Fibroblast of lung (primary cell): ENCODE measurements at regions not wholly inside any gene's neighbourhood (a gene's known extent, or its start where the extent isn't known, plus 50 kb on each side); places are given as distances from the start of the nearest gene placed in this dataset.

Experiments used
- DNase-seq, 2 donors: peaks; one replicate each; pipeline versions ENCODE4 v3.0.0 to v3.0.0-alpha.2; 2010; ENCODE audit warnings: low read depth in 2 of 2
- H2AFZ ChIP-seq: 2 replicates; pipeline ENCODE4 v1.5.1; 2012; ENCODE audit warnings: low read length, control low read depth, inconsistent platforms
- H3K27ac ChIP-seq: 2 replicates; pipeline ENCODE4 v1.5.1; 2011; ENCODE audit warnings: low read length, control low read depth; ENCODE audit not compliant: insufficient read depth
- H3K27me3 ChIP-seq: 2 replicates; pipeline ENCODE4 v1.5.1; 2011; ENCODE audit warnings: mild to moderate bottlenecking, low read length; ENCODE audit not compliant: control insufficient read depth, insufficient read depth
- H3K36me3 ChIP-seq: 2 replicates; pipeline ENCODE4 v1.5.1; 2011; ENCODE audit warnings: low read length; ENCODE audit not compliant: control insufficient read depth, insufficient read depth
- H3K4me1 ChIP-seq: 2 replicates; pipeline ENCODE4 v1.5.1; 2011; ENCODE audit warnings: low read length; ENCODE audit not compliant: control insufficient read depth, insufficient read depth; ENCODE audit errors: extremely low read depth
- H3K4me2 ChIP-seq: 2 replicates; pipeline ENCODE4 v1.5.1; 2011; ENCODE audit warnings: low read length, control low read depth; ENCODE audit not compliant: insufficient read depth; ENCODE audit errors: extremely low read depth
- H3K4me3 ChIP-seq, 4 experiments: fragments of 200-600 bp in 1 of 4; sonication (generic) in 1 of 4; replicated peaks in 1 of 4; 2 replicates each; pipeline ENCODE4 v1.5.1; 2011 to 2016; ENCODE audit warnings: low read length in 4 of 4, low read depth in 3 of 4, mild to moderate bottlenecking in 3 of 4, control low read depth in 2 of 4, inconsistent platforms in 1 of 4, mixed read lengths in 1 of 4; ENCODE audit not compliant: insufficient read depth in 1 of 4; ENCODE audit errors: control extremely low read depth in 1 of 4
- H3K79me2 ChIP-seq: 2 replicates; pipeline ENCODE4 v1.5.1; 2012; ENCODE audit warnings: mild to moderate bottlenecking, low read length, inconsistent platforms; ENCODE audit not compliant: control insufficient read depth, insufficient read depth
- H3K9ac ChIP-seq: 2 replicates; pipeline ENCODE4 v1.5.1; 2011; ENCODE audit warnings: mild to moderate bottlenecking, low read length, control low read depth; ENCODE audit not compliant: insufficient read depth
- H3K9me3 ChIP-seq: 2 replicates; pipeline ENCODE4 v1.5.1; 2012; ENCODE audit warnings: low read depth, low read length; ENCODE audit not compliant: control insufficient read depth, insufficient read depth
- H4K20me1 ChIP-seq: 2 replicates; pipeline ENCODE4 v1.5.1; 2011; ENCODE audit warnings: low read length; ENCODE audit not compliant: control insufficient read depth, insufficient read depth; ENCODE audit errors: extremely low read depth
- EZH2 ChIP-seq: IDR thresholded peaks from 2 replicates; pipeline ENCODE4 v1.5.1; 2012; ENCODE audit warnings: low read length, control low read depth, mild to moderate bottlenecking; ENCODE audit errors: missing control alignments
- TF ChIP-seq, protein P1 (sequence below), 2 donors: IDR thresholded peaks in 1 of 2; conservative IDR thresholded peaks in 1 of 2; 1 replicate in 1 of 2; 2 replicates in 1 of 2; pipeline ENCODE4 v1.5.1; 2011 to 2012; ENCODE audit warnings: low read length in 2 of 2, control low read depth in 1 of 2, inconsistent platforms in 1 of 2, low read depth in 1 of 2, mild to moderate bottlenecking in 1 of 2

DNA sequence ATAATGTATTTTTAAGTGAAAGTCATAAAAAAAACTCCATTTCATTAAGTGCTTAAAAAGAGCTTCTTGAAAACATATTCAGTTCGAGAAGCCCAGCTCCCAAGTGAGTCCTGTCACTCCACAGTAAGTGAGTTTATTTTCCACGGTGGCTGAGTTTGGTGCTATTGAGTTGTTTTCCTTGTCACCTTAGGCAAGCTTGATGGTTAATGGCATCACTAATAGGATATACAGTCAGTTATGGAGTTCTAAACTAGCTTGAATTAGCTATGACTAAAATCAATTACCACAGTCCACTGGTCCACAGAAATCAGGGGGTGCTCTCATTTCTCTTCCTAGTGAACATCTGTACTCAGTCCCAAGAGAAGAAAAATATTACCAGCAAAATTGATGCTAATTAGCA lies 1526.2 kb upstream of the IGFBP7 start:
- no peaks in the 10 kb centered on the region for H3K9me3 ChIP-seq
- DNase-seq, result no peak
- no peaks in the 10 kb centered on the region for H4K20me1 ChIP-seq
- no peak overlapping the region for H3K4me3 ChIP-seq
- no peaks in the 10 kb centered on the region for H3K4me1 ChIP-seq
- H3K36me3 ChIP-seq, result no peaks in the 10 kb centered on the region
- no peak overlapping the region for H3K4me2 ChIP-seq
- no peak overlapping the region for H2AFZ ChIP-seq
- H3K27ac ChIP-seq, result no peak overlapping the region
- no peaks in the 10 kb centered on the region for H3K27me3 ChIP-seq
- no peaks in the 10 kb centered on the region for H3K79me2 ChIP-seq
- H3K9ac ChIP-seq, result no peak overlapping the region
- no peak for TF ChIP-seq EZH2
- TF ChIP-seq, protein P1, sequence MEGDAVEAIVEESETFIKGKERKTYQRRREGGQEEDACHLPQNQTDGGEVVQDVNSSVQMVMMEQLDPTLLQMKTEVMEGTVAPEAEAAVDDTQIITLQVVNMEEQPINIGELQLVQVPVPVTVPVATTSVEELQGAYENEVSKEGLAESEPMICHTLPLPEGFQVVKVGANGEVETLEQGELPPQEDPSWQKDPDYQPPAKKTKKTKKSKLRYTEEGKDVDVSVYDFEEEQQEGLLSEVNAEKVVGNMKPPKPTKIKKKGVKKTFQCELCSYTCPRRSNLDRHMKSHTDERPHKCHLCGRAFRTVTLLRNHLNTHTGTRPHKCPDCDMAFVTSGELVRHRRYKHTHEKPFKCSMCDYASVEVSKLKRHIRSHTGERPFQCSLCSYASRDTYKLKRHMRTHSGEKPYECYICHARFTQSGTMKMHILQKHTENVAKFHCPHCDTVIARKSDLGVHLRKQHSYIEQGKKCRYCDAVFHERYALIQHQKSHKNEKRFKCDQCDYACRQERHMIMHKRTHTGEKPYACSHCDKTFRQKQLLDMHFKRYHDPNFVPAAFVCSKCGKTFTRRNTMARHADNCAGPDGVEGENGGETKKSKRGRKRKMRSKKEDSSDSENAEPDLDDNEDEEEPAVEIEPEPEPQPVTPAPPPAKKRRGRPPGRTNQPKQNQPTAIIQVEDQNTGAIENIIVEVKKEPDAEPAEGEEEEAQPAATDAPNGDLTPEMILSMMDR (conservative IDR thresholded peaks at IDR 0.05 in 1 of 2, IDR thresholded peaks at IDR 0.05 in 1 of 2; ENCODE audit: low read depth in 1 of 2, low read length in 2 of 2), result no peak

DNA sequence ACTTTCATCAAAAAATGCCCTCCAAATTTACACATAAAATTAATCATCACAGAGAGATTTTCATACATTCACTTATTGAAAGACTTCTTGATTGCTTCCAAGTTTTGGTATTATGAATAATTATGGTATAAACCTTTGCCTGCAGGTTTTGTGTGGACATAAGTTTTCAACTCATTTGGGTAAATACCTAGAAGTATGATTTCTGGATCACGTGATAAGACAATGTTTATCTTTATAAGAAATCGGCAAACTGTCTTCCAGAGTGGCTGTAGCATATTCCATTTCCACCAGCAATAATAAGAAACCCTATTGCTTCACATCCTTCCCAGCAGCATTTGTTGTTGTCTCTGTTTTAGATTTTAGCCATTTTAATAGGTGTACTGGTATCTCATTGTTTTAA lies 1507.0 kb upstream of the IGFBP7 start:
- H3K9ac ChIP-seq, result no peak overlapping the region
- DNase-seq, result no peak
- no peaks in the 10 kb centered on the region for H3K9me3 ChIP-seq
- no peaks in the 10 kb centered on the region for H3K79me2 ChIP-seq
- no peaks in the 10 kb centered on the region for H3K4me1 ChIP-seq
- H3K27ac ChIP-seq, result no peak overlapping the region
- no peaks in the 10 kb centered on the region for H3K36me3 ChIP-seq
- H3K4me2 ChIP-seq, result no peak overlapping the region
- no peak overlapping the region for H3K4me3 ChIP-seq
- no peak overlapping the region for H2AFZ ChIP-seq
- H3K27me3 ChIP-seq, result no peaks in the 10 kb centered on the region
- no peaks in the 10 kb centered on the region for H4K20me1 ChIP-seq
- TF ChIP-seq, protein P1 (conservative IDR thresholded peaks at IDR 0.05 in 1 of 2, IDR thresholded peaks at IDR 0.05 in 1 of 2; ENCODE audit: low read depth in 1 of 2, low read length in 2 of 2), result no peak
- no peak for TF ChIP-seq EZH2

DNA sequence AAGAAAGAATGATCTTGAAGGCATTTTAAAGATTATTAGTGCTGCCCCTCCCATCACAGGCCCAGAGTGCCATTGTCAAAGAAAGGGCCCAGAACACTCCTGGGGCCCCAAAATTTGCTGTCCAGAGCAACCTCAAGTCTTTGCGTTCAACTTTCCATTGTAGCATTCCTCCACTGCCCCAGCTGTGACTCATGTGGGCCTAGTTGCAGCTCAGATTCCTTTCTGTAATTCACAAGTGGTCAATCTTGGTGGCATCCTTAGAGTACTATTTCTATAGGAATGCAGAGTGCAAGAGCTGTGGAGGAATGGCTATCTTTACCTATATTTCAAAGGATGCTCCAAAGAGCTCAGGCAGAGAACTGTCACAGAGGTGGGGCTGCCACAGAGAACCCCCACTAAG lies 1500.8 kb upstream of the IGFBP7 start:
- Histone ChIP-seq H3K27me3 (no peaks in the 10 kb centered on the region), H3K9me3 (no peaks in the 10 kb centered on the region), H3K79me2 (no peaks in the 10 kb centered on the region), H2AFZ (no peak overlapping the region), H3K27ac (no peak overlapping the region), H3K9ac (no peak overlapping the region), H3K4me2 (no peak overlapping the region), H3K36me3 (no peaks in the 10 kb centered on the region), H3K4me1 (no peaks in the 10 kb centered on the region), H4K20me1 (no peaks in the 10 kb centered on the region), H3K4me3 (no peak overlapping the region)
- TF ChIP-seq EZH2, result no peak
- TF ChIP-seq, protein P1 (conservative IDR thresholded peaks at IDR 0.05 in 1 of 2, IDR thresholded peaks at IDR 0.05 in 1 of 2; ENCODE audit: low read depth in 1 of 2, low read length in 2 of 2), result no peak
- DNase-seq, result no peak
